ENCODE measurements at regions not wholly inside any gene's neighbourhood (a gene's known extent, or its start where the extent isn't known, plus 50 kb on each side); places are given as distances from the start of the nearest gene placed in this dataset.
A peak's percentile ranks its signal among the peaks of the same experiment; 100 is the strongest.

DNA sequence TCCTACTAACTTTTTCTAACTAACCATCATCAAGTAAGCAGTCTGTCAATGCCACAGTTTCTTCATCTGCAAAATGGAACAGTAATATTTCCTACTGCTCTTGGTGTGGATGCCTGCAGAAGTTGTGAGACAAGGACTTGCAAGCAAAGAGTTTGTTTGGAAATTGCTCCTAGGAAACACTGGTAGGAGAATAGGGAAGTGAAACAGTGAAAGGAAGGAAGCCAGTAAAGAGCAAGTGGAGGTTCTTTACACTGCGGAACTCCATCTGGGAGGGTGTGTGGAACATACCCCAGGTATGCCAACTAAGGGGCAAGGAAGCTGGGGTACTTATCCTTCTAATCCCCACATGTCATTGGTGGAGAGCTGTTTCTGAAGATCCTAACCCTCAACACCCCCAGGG is 119.9 kb downstream of the FOXD1 start:
- H3K27ac Mint-ChIP-seq, result peak overlapping the region in 1 of 6 donors; percentile 34
- no peaks in the 10 kb centered on the region for H3K4me1 Mint-ChIP-seq
- H3K9me3 Mint-ChIP-seq, result peaks cover 11 to 41% (median 19%) of the 10 kb centered on the region in 7 donors
- DNase-seq (no peak), ATAC-seq (ENCODE audit: low read depth in 2 of 2) (no peak)
- H3K4me3 Mint-ChIP-seq, result no peak overlapping the region
- peaks cover 0 to 8% of the 10 kb centered on the region in 2 donors for H3K36me3 Mint-ChIP-seq
- H3K27me3 Mint-ChIP-seq, result peaks cover 12 to 44% (median 22%) of the 10 kb centered on the region in 3 donors

GRCh38 chr5:73327908-73328455 is 120.6 kb downstream of the FOXD1 start:
- DNase-seq (no peak), ATAC-seq (ENCODE audit: low read depth in 2 of 2) (no peak)
- peaks cover 11 to 41% (median 19%) of the 10 kb centered on the region in 7 donors for H3K9me3 Mint-ChIP-seq
- peaks cover 13 to 49% (median 22%) of the 10 kb centered on the region in 3 donors for H3K27me3 Mint-ChIP-seq
- no peak overlapping the region for H3K4me3 Mint-ChIP-seq
- H3K27ac Mint-ChIP-seq, result no peak overlapping the region
- peaks cover 0 to 8% of the 10 kb centered on the region in 2 donors for H3K36me3 Mint-ChIP-seq
- H3K4me1 Mint-ChIP-seq, result no peaks in the 10 kb centered on the region

GRCh38 chr5:73325546-73325945 is 123.0 kb downstream of the FOXD1 start:
- no peak for DNase-seq
- H3K27ac Mint-ChIP-seq, result no peak overlapping the region
- H3K36me3 Mint-ChIP-seq, result peaks cover 0 to 8% of the 10 kb centered on the region in 2 donors
- ATAC-seq (ENCODE audit: low read depth in 2 of 2), result no peak
- H3K4me1 Mint-ChIP-seq, result no peaks in the 10 kb centered on the region
- H3K27me3 Mint-ChIP-seq, result peaks cover 15 to 44% (median 28%) of the 10 kb centered on the region in 3 donors
- H3K9me3 Mint-ChIP-seq, result peaks cover 5 to 19% (median 9%) of the 10 kb centered on the region in 7 donors
- H3K4me3 Mint-ChIP-seq, result no peak overlapping the region

DNA sequence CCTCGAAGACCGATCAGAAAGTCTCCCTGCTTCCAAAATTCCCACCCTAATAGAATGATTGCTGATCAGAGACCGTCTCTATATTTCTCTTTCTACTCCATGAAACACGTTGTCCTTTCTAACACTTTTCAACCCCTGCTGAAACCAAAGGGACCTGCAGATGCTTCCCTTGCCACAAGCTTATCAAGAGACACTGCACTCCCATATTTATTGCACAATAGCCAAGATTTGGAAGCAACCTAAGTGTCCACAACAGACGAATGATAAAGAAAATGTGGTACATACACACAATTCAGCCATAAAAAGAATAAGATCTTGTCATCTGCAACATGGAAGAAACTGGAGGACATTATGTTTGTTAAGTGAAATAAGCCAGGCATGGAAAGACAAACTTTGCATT is 125.1 kb downstream of the FOXD1 start:
- H3K36me3 Mint-ChIP-seq, result no peaks in the 10 kb centered on the region
- no peak overlapping the region for H3K27ac Mint-ChIP-seq
- H3K4me1 Mint-ChIP-seq, result no peaks in the 10 kb centered on the region
- H3K4me3 Mint-ChIP-seq, result no peak overlapping the region
- DNase-seq (no peak), ATAC-seq (ENCODE audit: low read depth in 2 of 2) (no peak)
- H3K27me3 Mint-ChIP-seq, result peaks cover 19 to 46% (median 41%) of the 10 kb centered on the region in 3 donors
- H3K9me3 Mint-ChIP-seq, result peaks cover 0 to 12% (median 0%) of the 10 kb centered on the region in 7 donors

- H3K36me3 Mint-ChIP-seq, result no peaks in the 10 kb centered on the region
- peak overlapping the region in 2 of 6 donors; percentile 17 to 26 for H3K27ac Mint-ChIP-seq
- H3K27me3 Mint-ChIP-seq, result peaks cover 19 to 54% (median 49%) of the 10 kb centered on the region in 3 donors
Observed at GRCh38 chr5:73322437-73323076, 126.0 kb downstream of the FOXD1 start.

DNA sequence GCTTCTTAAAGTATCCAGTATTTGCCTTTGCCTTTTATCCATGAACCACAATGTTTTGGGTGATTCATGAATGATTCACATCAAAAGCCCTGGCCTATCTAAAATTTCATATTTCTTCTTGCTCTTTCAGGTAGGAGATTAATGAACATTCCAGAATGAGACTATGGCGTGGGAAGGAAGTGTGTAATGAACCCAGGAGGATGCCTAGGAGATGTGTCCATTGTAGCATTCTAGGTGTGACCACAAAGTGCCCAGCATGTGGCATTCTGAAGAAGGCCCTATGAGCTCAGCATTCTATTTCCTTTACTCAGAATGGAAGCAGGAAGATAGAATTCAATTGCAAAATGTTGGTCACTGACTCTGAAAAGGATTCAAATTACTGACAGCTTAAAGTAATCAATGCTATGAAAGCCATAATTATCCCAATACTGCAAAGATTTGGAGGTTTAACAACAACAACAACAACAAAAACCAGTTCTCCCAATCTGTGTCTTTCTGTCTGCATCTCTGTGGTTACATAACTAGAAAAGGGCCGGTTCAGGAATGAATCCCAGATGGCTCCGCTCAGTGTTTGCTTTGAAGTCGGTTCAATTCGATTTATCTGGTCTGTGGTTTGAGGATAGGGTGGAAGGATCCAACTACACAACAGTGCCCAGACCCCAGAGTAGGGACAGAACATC is 126.7 kb downstream of the FOXD1 start:
- no peaks in the 10 kb centered on the region for H3K4me1 Mint-ChIP-seq
- H3K27me3 Mint-ChIP-seq, result peaks cover 19 to 57% (median 56%) of the 10 kb centered on the region in 3 donors
- ATAC-seq (ENCODE audit: low read depth in 2 of 2) (no peak), DNase-seq (no peak)
- no peak overlapping the region for H3K27ac Mint-ChIP-seq
- H3K4me3 Mint-ChIP-seq, result no peak overlapping the region
- H3K9me3 Mint-ChIP-seq, result peaks cover 0 to 16% (median 2%) of the 10 kb centered on the region in 7 donors
- no peaks in the 10 kb centered on the region for H3K36me3 Mint-ChIP-seq

More at GRCh38 chr5:73322437-73323076, 126.0 kb downstream of the FOXD1 start:
- ATAC-seq (ENCODE audit: low read depth in 2 of 2) (no peak), DNase-seq (no peak)
- Mint-ChIP-seq H3K9me3 (peaks cover 0 to 16% (median 2%) of the 10 kb centered on the region in 7 donors), H3K4me1 (no peaks in the 10 kb centered on the region), H3K4me3 (no peak overlapping the region)

DNA sequence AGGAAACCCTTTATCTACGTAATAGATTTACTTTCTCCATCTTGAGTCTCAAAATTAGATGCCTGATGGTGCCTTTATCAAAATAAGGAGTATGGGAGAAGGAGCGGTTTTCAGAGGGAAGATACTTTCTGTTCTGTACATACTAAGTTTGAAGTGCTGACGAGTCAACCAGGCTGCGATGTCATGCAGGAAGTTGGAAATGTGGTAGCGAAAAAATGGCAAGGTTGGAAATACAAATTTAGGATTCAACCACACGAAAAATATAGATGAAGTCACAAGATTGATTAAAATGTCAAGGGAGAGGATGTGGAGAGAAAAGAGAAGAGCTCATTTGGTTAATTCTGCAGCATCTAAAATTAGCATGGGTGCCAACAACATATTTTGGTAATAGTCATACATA is 129.5 kb downstream of the FOXD1 start:
- peaks cover 28 to 69% (median 44%) of the 10 kb centered on the region in 3 donors for H3K27me3 Mint-ChIP-seq
- H3K27ac Mint-ChIP-seq, result no peak overlapping the region
- no peaks in the 10 kb centered on the region for H3K4me1 Mint-ChIP-seq
- no peaks in the 10 kb centered on the region for H3K36me3 Mint-ChIP-seq
- no peak overlapping the region for H3K4me3 Mint-ChIP-seq
- peaks cover 0 to 5% (median under 1%) of the 10 kb centered on the region in 7 donors for H3K9me3 Mint-ChIP-seq
- DNase-seq (no peak), ATAC-seq (ENCODE audit: low read depth in 2 of 2) (no peak)

DNA sequence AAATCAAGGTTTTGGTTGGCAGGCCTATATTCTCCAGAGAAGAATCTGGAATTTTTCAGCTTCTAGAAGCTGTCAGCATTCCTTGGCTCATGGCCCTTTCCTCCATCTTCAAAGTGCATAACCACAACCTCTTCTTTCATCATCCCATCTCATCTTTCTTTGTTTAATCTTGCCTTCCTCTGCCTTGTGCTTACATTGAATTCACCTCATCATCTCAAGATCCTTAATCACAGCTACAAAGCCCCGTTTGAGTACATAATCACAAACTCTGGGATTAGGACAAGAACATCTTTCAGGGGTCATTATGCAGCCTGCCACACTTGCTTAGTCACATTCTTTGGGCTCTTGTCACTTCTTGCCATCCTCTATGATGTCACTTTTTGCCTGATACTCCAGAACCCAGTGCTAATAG is 130.3 kb downstream of the FOXD1 start:
- peaks cover 0 to 5% (median 1%) of the 10 kb centered on the region in 7 donors for H3K9me3 Mint-ChIP-seq
- H3K36me3 Mint-ChIP-seq, result peaks cover 0 to under 1% of the 10 kb centered on the region in 2 donors
- peaks cover 29 to 71% (median 50%) of the 10 kb centered on the region in 3 donors for H3K27me3 Mint-ChIP-seq
- no peak overlapping the region for H3K4me3 Mint-ChIP-seq
- H3K4me1 Mint-ChIP-seq, result no peaks in the 10 kb centered on the region
- DNase-seq, result no peak
- no peak overlapping the region for H3K27ac Mint-ChIP-seq
- ATAC-seq (ENCODE audit: low read depth in 2 of 2), result no peak

DNA sequence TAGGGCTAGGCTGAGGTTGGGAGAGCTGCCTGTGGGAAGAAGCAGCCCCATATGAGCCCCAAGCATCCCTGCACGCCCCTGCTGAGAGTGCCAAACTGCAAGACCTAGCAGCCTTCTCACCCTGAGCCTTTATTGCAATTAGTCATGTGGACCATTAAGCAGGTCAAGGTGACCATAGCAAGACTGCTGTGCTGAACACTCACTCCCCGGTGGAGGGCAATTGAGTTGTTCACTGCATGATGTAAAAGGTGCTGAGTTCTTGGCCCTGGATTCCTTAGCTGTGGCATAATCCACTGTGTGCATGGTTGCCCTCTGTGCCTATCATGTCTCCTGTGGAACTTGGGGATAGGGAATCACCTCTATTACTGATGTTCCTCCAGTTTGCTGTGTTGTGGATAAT is 131.1 kb downstream of the FOXD1 start:
- peaks cover 0 to 4% (median 0%) of the 10 kb centered on the region in 3 donors for H3K4me1 Mint-ChIP-seq
- H3K4me3 Mint-ChIP-seq, result no peak overlapping the region

DNA sequence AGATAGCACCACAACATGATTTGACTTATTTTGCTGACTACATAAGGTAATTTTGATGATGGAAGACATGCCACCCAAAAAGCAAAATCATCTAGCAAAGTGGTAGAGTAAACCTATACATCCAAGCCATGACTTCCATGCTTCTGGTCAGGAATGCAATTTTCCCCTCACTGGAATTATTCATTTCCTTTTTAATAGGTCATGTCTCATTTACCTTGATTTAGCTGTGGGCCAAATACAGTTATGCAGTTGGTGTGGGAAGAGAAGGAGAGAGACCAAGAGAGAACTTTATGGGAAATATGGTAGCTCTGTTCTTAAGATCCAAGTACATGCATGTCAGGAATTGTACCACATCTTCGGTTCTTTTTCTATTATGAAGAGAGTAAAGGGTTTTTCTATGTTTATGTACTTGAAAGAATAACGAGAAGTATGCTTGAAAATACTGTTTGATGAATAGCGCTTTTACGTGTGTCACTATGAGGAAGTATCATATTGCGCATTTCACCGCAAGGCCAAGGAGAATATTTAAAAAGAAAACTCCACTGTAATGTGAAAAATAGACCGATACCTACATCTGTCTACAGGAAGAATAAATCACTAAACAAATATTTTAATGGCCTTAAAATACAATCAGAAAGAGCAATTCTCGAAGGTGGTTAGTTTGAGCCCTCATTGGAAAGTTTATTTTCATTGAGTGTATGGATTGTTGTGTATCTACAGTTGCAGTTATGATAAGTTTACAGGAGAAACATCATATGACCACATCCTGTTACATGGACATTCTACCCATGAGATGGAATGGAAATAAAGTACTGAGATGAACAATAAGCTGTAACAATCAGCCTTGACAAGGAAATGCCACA is 134.0 kb downstream of the FOXD1 start:
- Mint-ChIP-seq H3K27ac (no peak overlapping the region), H3K4me3 (no peak overlapping the region), H3K36me3 (peaks cover 0 to 13% of the 10 kb centered on the region in 2 donors), H3K4me1 (peaks cover 0 to 4% (median 3%) of the 10 kb centered on the region in 3 donors), H3K27me3 (peaks cover 33 to 84% (median 68%) of the 10 kb centered on the region in 3 donors), H3K9me3 (peaks cover 0 to 10% (median 1%) of the 10 kb centered on the region in 7 donors)
- no peak for ATAC-seq (ENCODE audit: low read depth in 2 of 2)
- DNase-seq, result no peak

More for the DNA sequence above, 131.1 kb downstream of the FOXD1 start:
- ATAC-seq (ENCODE audit: low read depth in 2 of 2) (no peak), DNase-seq (no peak)
- Mint-ChIP-seq H3K27me3 (peaks cover 33 to 73% (median 50%) of the 10 kb centered on the region in 3 donors), H3K27ac (no peak overlapping the region), H3K36me3 (peaks cover 0 to 9% of the 10 kb centered on the region in 2 donors), H3K9me3 (peaks cover 0 to 10% (median 1%) of the 10 kb centered on the region in 7 donors)

GRCh38 chr5:73312872-73313510 is 135.6 kb downstream of the FOXD1 start:
- H3K4me1 Mint-ChIP-seq, result peaks cover 0 to 4% (median 3%) of the 10 kb centered on the region in 3 donors
- H3K27me3 Mint-ChIP-seq, result peaks cover 37 to 82% (median 68%) of the 10 kb centered on the region in 3 donors
- ATAC-seq (ENCODE audit: low read depth in 2 of 2) (no peak), DNase-seq (no peak)
- peaks cover 0 to 5% (median 1%) of the 10 kb centered on the region in 7 donors for H3K9me3 Mint-ChIP-seq
- H3K27ac Mint-ChIP-seq, result peak overlapping the region in 1 of 6 donors; percentile 48
- H3K36me3 Mint-ChIP-seq, result peaks cover 0 to 13% of the 10 kb centered on the region in 2 donors
- H3K4me3 Mint-ChIP-seq, result no peak overlapping the region

DNA sequence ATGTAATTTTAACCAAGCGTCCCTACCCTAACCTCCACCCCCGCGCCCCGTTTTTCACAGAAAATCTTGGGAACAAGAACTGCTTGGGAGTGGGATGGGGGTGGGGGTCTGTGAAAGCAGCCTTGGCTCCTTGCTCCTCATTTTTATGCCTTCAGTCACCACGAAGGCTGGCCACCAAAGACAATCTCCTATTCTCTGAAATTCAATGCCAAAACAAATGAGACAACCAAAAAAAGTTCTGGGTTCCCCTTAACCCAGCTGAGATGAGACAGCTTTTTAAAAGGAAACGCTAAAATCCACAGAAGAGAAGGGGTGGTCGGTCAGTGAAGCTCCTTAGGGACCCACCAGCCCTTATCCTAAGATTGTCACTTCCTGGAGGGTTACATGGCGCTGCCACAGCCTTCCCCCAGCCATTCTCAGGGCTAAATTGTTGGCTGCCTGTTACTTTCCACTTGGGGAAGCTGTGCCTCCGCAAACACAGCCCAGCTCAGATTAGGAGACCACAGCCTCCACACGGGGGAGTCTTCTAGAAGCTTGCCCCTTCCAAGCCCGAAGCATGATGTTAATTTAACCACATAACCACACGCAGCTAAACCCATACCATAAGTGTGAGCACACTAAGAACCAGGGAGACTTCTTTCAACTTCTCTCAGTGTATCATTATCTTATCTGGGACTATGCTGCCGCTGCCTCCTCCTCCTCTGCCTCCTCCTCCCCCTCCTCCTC is 136.3 kb downstream of the FOXD1 start:
- H3K27me3 Mint-ChIP-seq, result peaks cover 37 to 83% (median 71%) of the 10 kb centered on the region in 3 donors
- ATAC-seq (ENCODE audit: low read depth in 2 of 2) (no peak), DNase-seq (no peak)
- no peak overlapping the region for H3K27ac Mint-ChIP-seq
- peaks cover 0 to 4% (median 3%) of the 10 kb centered on the region in 3 donors for H3K4me1 Mint-ChIP-seq
- H3K36me3 Mint-ChIP-seq, result peaks cover 0 to 13% of the 10 kb centered on the region in 2 donors
- peaks cover 0 to 5% (median 1%) of the 10 kb centered on the region in 7 donors for H3K9me3 Mint-ChIP-seq
- H3K4me3 Mint-ChIP-seq, result no peak overlapping the region

Measured in naive B cell (primary cell).